Mammary epithelial cell (primary cell): ENCODE measurements at regions not wholly inside any gene's neighbourhood (a gene's known extent, or its start where the extent isn't known, plus 50 kb on each side); places are given as distances from the start of the nearest gene placed in this dataset.

ENCODE experiments used
- CTCF ChIP-seq, 2 donors: IDR thresholded peaks in 1 of 2; conservative IDR thresholded peaks in 1 of 2; 2 replicates each; pipeline ENCODE4 v1.5.1; 2011 to 2012; ENCODE audit warnings: inconsistent platforms in 2 of 2, low read length in 2 of 2, mild to moderate bottlenecking in 2 of 2, control low read depth in 1 of 2, low read depth in 1 of 2; ENCODE audit not compliant: insufficient read depth in 1 of 2; ENCODE audit errors: extremely low read depth in 1 of 2
- EZH2 ChIP-seq: IDR thresholded peaks from 2 replicates; pipeline ENCODE4 v1.6.1; 2012; ENCODE audit warnings: low read length, inconsistent platforms, borderline replicate concordance

DNA sequence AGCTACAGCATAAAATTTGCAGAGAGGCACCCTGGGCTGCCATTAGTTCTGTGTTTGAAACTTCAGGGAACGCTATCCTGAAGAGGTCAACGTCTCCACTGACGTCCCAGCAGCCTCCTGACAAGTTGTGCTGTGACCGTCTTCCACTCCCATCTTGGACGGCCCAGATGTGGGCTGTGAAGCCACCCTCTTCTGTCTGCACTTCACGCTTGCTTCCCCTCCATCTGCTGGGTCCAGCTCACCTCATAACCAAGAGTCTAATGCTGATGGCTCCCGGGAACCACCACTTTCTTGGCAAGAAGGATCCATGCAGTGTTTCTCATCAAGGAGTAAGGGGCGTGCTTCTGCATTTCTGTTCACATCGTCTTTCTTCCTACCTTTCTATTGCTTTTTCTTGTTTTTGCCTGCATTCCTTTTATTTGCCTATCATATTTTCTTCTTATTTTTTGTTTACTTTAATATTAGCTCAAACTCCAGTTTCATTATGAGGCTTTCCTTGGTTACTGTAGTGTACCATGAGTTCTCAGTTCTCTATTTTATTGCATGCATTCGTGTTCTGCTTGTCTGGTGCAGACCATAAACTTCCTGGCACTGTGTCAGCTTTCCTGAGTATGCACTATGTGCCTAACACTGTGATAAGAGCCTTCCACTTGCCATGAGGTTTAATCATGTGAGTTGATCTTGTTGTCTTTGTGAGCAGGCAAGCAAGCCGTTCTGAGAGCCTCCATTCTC, 631.8 kb upstream of the RAB6C start:
- TF ChIP-seq CTCF (conservative IDR thresholded peaks at IDR 0.05 in 1 of 2, IDR thresholded peaks at IDR 0.05 in 1 of 2; ENCODE audit: extremely low read depth in 1 of 2, insufficient read depth in 1 of 2, low read depth in 1 of 2, low read length in 2 of 2) (no peak), EZH2 (no peak)
